Suprapubic skin (tissue), 4 donors: ENCODE measurements at regions not wholly inside any gene's neighbourhood (a gene's known extent, or its start where the extent isn't known, plus 50 kb on each side); places are given as distances from the start of the nearest gene placed in this dataset.
"Not testable (repeated sequence)": the region's sequence is repeated elsewhere in the genome, so short reads cannot be mapped to it uniquely, and the experiment has no call there.

Experiments
- DNase-seq, 2 donors: peaks; one replicate each; pipeline ENCODE4 v3.0.0-alpha.2; 2019; ENCODE audit warnings: low spot score in 2 of 2
- H3K27ac ChIP-seq: fragments of 200-600 bp; sonication (generic); one replicate; pipeline ENCODE4 v1.5.1; 2019
- H3K27me3 ChIP-seq: fragments of 200-600 bp; sonication (generic); one replicate; pipeline ENCODE4 v1.5.1; 2019
- H3K36me3 ChIP-seq: fragments of 200-600 bp; sonication (generic); one replicate; pipeline ENCODE4 v1.5.1; 2019
- H3K4me1 ChIP-seq: fragments of 200-600 bp; sonication (generic); one replicate; pipeline ENCODE4 v1.5.1; 2019
- H3K4me3 ChIP-seq: fragments of 200-600 bp; sonication (generic); one replicate; pipeline ENCODE4 v1.5.1; 2019; ENCODE audit warnings: mild to moderate bottlenecking
- H3K9me3 ChIP-seq: fragments of 200-600 bp; sonication (generic); one replicate; pipeline ENCODE4 v1.5.1; 2019
- EP300 ChIP-seq: sonication (generic); formaldehyde crosslinking; IDR thresholded peaks from one replicate; pipeline ENCODE4 v1.6.1; 2017; ENCODE audit warnings: antibody characterized with exemption
- POLR2A ChIP-seq, 2 donors: fragments of 450-650 bp; IDR thresholded peaks; one replicate each; pipeline ENCODE4 v1.6.1; 2017; ENCODE audit warnings: antibody characterized with exemption in 2 of 2, mild to moderate bottlenecking in 2 of 2, moderate library complexity in 2 of 2
- POLR2AphosphoS5 ChIP-seq, 3 donors: sonication (generic); formaldehyde crosslinking; IDR thresholded peaks; one replicate each; pipeline ENCODE4 v1.6.1; 2017; ENCODE audit warnings: antibody characterized with exemption in 3 of 3
- WGBS: methylation state at CpG from one replicate; pipeline ENCODE4 v1.1.5; 2018; 5-methylcytosine and 5-hydroxymethylcytosine counted together
- TF ChIP-seq, protein P1 (sequence below), 2 donors: fragments of 200-600 bp in 1 of 2; fragments of 450-650 bp in 1 of 2; sonication (generic) in 1 of 2; IDR thresholded peaks; one replicate each; pipeline ENCODE4 v1.5.1; 2016 to 2019; ENCODE audit warnings: antibody characterized with exemption in 2 of 2, mild to moderate bottlenecking in 1 of 2, moderate library complexity in 1 of 2

DNA sequence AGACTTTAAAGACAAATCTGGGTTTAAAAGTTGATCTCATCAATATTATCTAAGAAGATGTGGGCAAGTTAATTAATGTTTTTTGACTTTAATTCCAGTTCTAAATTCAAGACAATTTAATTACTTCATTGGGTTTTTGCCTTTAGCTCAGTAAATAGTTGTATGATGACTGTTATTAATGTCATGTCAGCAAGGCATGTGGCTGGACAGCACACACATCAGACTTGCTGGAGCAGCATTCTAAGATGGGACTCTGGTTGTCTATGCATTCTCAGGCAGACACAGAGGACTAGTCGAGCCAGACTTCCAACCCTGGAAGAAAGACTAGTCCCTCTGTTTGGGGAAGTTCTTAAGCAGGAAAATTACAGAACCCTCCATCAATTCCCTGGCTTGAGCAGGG lies 180.7 kb upstream of the GK2 start:
- Histone ChIP-seq H3K27me3 (no peaks in the 10 kb centered on the region), H3K27ac (no peak overlapping the region), H3K4me1 (peaks cover 17% of the 10 kb centered on the region), H3K36me3 (no peaks in the 10 kb centered on the region), H3K9me3 (no peaks in the 10 kb centered on the region), H3K4me3 (no peak overlapping the region)
- 44% methylated on average over 1 of the region's 1 CpG for WGBS
- DNase-seq, result no peak
- TF ChIP-seq EP300, result no peak
- TF ChIP-seq, protein P1, sequence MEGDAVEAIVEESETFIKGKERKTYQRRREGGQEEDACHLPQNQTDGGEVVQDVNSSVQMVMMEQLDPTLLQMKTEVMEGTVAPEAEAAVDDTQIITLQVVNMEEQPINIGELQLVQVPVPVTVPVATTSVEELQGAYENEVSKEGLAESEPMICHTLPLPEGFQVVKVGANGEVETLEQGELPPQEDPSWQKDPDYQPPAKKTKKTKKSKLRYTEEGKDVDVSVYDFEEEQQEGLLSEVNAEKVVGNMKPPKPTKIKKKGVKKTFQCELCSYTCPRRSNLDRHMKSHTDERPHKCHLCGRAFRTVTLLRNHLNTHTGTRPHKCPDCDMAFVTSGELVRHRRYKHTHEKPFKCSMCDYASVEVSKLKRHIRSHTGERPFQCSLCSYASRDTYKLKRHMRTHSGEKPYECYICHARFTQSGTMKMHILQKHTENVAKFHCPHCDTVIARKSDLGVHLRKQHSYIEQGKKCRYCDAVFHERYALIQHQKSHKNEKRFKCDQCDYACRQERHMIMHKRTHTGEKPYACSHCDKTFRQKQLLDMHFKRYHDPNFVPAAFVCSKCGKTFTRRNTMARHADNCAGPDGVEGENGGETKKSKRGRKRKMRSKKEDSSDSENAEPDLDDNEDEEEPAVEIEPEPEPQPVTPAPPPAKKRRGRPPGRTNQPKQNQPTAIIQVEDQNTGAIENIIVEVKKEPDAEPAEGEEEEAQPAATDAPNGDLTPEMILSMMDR (IDR thresholded peaks at IDR 0.05), result no peak
- no peak for TF ChIP-seq POLR2AphosphoS5 (IDR thresholded peaks at IDR 0.05)
- TF ChIP-seq POLR2A (IDR thresholded peaks at IDR 0.05), result no peak

DNA sequence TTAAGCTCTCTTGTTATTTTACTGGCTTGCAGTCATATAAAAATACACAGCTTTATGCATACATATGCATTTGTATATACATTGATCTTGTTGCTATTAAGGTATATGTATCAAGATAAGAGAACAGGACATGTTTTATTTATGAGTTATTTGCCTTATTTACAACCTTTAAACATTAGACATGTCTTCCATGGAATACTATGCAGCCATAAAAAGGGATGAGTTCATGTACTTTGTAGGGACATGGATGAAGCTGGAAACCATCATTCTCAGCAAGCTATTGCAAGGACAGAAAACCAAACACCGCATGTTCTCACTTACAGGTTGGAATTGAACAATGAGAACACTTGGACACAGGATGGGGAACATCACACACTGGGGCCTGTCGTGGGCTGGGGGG lies 179.2 kb upstream of the GK2 start:
- H3K4me3 ChIP-seq, H3K27me3 ChIP-seq, H3K9me3 ChIP-seq, DNase-seq, H3K36me3 ChIP-seq, H3K27ac ChIP-seq: not testable (repeated sequence)
- peaks cover 17% of the 10 kb centered on the region for H3K4me1 ChIP-seq
- WGBS, result 82% methylated on average over 2 of the region's 2 CpGs

DNA sequence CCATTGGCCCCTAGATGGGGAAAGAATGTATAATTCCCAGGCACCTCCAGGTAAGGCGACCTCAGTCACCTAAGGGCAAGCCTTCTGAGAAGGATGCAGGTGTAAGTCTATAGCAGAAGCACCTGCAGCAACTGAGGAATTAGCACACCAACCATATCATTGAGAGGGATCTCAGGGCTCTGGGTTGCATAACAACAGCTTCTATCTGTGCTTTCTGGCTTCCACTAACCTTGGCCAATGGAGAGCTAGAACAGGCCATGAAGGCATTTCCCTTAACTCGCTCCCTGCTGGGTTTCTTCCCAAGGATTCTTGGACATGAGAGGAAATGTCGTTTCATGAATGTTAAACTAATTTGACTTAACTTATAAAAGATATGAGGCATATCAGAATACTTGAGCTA lies 177.8 kb upstream of the GK2 start:
- WGBS, result 81% methylated on average over 3 of the region's 3 CpGs
- DNase-seq, result no peak
- Histone ChIP-seq H3K4me1 (peaks cover 6% of the 10 kb centered on the region), H3K9me3 (no peaks in the 10 kb centered on the region), H3K27me3 (no peaks in the 10 kb centered on the region), H3K4me3 (no peak overlapping the region), H3K27ac (no peak overlapping the region), H3K36me3 (no peaks in the 10 kb centered on the region)
- TF ChIP-seq EP300, result no peak
- TF ChIP-seq, protein P1 (IDR thresholded peaks at IDR 0.05), result no peak
- TF ChIP-seq POLR2A (IDR thresholded peaks at IDR 0.05), result no peak
- TF ChIP-seq POLR2AphosphoS5 (IDR thresholded peaks at IDR 0.05), result no peak

DNA sequence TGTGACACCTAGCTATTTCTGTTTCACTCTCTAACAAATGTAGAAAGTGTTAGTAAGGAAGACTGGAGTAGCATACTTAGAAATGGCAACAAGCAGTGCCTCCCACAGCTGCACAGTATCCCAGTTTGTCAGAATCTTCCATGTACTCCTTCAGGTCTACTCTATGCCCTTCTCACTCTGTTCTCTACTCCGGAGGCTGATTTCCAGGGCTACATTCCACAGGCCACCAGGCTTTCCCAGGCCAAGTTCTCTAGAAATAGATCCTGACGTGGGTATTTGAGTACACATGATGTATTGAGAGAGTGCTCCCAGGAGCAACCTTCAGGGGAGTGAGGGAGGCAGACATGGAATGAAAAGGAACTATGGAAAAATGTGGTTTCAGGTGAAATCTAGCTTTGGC lies 177.3 kb upstream of the GK2 start:
- TF ChIP-seq EP300 (no peak), POLR2A (IDR thresholded peaks at IDR 0.05) (no peak), POLR2AphosphoS5 (IDR thresholded peaks at IDR 0.05) (no peak)
- TF ChIP-seq, protein P1 (IDR thresholded peaks at IDR 0.05), result no peak
- no peak for DNase-seq
- no peak overlapping the region for H3K27ac ChIP-seq
- H3K4me1 ChIP-seq, result peaks cover under 1% of the 10 kb centered on the region
- H3K4me3 ChIP-seq, result no peak overlapping the region
- 84% methylated on average over 2 of the region's 2 CpGs for WGBS
- no peaks in the 10 kb centered on the region for H3K27me3 ChIP-seq
- H3K36me3 ChIP-seq, result no peaks in the 10 kb centered on the region
- H3K9me3 ChIP-seq, result no peaks in the 10 kb centered on the region

DNA sequence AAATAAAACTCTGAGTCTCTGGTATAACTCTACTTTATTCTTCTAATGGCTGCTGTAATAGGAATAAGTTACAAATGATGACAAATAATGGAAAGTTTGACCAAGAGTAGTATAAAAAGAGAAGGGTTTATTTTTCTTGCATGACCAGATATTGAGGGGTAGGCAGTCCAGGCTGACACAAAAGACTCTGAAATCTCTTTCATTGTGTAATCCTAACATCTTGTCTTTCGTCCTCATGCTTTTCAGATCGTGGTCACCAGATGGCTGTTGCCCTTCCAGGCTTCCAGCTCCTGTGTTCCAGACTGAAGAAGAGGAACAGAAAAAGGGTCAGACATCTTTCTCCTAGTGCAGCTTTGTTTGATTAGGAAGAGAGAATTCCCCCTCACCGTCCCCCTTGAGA lies 176.9 kb upstream of the GK2 start:
- Histone ChIP-seq H3K9me3 (no peaks in the 10 kb centered on the region), H3K4me3 (no peak overlapping the region), H3K36me3 (no peaks in the 10 kb centered on the region), H3K4me1 (no peaks in the 10 kb centered on the region), H3K27ac (no peak overlapping the region), H3K27me3 (no peaks in the 10 kb centered on the region)
- no peak for DNase-seq
- TF ChIP-seq POLR2AphosphoS5 (IDR thresholded peaks at IDR 0.05) (no peak), EP300 (no peak), POLR2A (IDR thresholded peaks at IDR 0.05) (no peak)
- TF ChIP-seq, protein P1 (IDR thresholded peaks at IDR 0.05), result no peak
- 62% methylated on average over 3 of the region's 3 CpGs for WGBS

DNA sequence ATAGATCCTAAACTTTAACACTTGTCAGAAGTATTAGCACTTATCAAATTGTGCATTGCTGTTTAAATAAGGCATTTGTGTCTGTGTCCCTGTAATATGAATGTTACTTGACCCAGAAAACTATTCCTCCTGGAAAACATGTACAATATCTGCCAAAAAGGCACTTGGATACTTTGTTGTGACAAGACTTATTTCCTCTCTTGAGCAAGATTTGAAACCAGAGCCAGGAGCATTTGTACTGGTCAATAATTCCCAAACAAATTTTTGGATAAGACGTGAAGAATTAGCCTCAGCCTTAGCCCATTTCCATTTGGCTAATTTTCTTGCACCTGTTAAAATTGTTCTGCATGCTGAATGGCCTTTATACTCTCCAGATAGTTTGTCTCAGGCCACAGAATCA lies 176.3 kb upstream of the GK2 start:
- Histone ChIP-seq H3K27me3 (no peaks in the 10 kb centered on the region), H3K4me3 (no peak overlapping the region), H3K36me3 (no peaks in the 10 kb centered on the region), H3K9me3 (no peaks in the 10 kb centered on the region), H3K4me1 (no peaks in the 10 kb centered on the region), H3K27ac (no peak overlapping the region)
- no peak for DNase-seq
- TF ChIP-seq POLR2A (IDR thresholded peaks at IDR 0.05) (no peak), EP300 (no peak)
- 64% methylated on average over 1 of the region's 1 CpG for WGBS
